IMR-90 (cell line): ENCODE measurements at regions not wholly inside any gene's neighbourhood (a gene's known extent, or its start where the extent isn't known, plus 50 kb on each side); places are given as distances from the start of the nearest gene placed in this dataset.

Source experiments
- ATAC-seq: fragments of 200-7000 bp; cut with Tn5 transposase; 2 replicates; pipeline ENCODE4 v1.9.1; 2020; ENCODE audit warnings: low read depth, mild to moderate bottlenecking, moderate library complexity
- BruUV-seq: library from RNA; stranded (reverse); fragments of 400-500 nt; replicated peaks from 2 replicates; lab custom pipeline; 2021; lab: Mats Ljungman, UMichigan
- CTCF ChIA-PET: fragments of 300-600 bp; formaldehyde crosslinking; extraction: SDS; loops from one replicate; lab custom pipeline; 2021; ENCODE audit warnings: antibody characterized with exemption; lab: Yijun Ruan, JAX
- POLR2A ChIA-PET: fragments of 300-600 bp; sonication (Branson Sonifier 250); formaldehyde crosslinking; loops from one replicate; lab custom pipeline; 2022; ENCODE audit warnings: antibody characterized with exemption; ENCODE audit not compliant: unreplicated experiment; lab: Charles Lee
- DNase-seq: peaks from one replicate; pipeline ENCODE4 v3.0.0; 2013
- H2AFZ ChIP-seq: replicated peaks from 2 replicates; pipeline ENCODE3; 2013; ENCODE audit warnings: low read length, mild to moderate bottlenecking; ENCODE audit not compliant: poor library complexity
- H2AK5ac ChIP-seq: 2 replicates; pipeline ENCODE4 v1.6.1; 2013; ENCODE audit warnings: low read depth, low read length, inconsistent platforms
- H2AK9ac ChIP-seq: replicated peaks from 2 replicates; pipeline ENCODE3; 2013; ENCODE audit warnings: mild to moderate bottlenecking, low read depth, low read length, moderate library complexity; ENCODE audit not compliant: poor library complexity
- H2BK120ac ChIP-seq: 2 replicates; pipeline ENCODE4 v1.6.1; 2013; ENCODE audit warnings: low read depth, low read length, inconsistent platforms
- H2BK15ac ChIP-seq: 3 replicates; pipeline ENCODE4 v1.6.1; 2013; ENCODE audit warnings: low read depth, low read length, inconsistent platforms
- H2BK20ac ChIP-seq: 2 replicates; pipeline ENCODE4 v1.6.1; 2013; ENCODE audit warnings: low read depth, mild to moderate bottlenecking, inconsistent platforms, low read length, moderate library complexity
- H2BK5ac ChIP-seq: 2 replicates; pipeline ENCODE4 v1.6.1; 2013; ENCODE audit warnings: mild to moderate bottlenecking, low read depth, low read length, inconsistent platforms; ENCODE audit not compliant: poor library complexity, severe bottlenecking
- H3K14ac ChIP-seq: replicated peaks from 2 replicates; pipeline ENCODE4 v1.6.1; 2013; ENCODE audit warnings: low read depth, low read length, inconsistent platforms
- H3K18ac ChIP-seq: 2 replicates; pipeline ENCODE4 v1.6.1; 2013; ENCODE audit warnings: low read depth, low read length, control low read depth
- H3K23ac ChIP-seq: 2 replicates; pipeline ENCODE4 v1.6.1; 2013; ENCODE audit warnings: low read depth, low read length, inconsistent platforms
- H3K27ac ChIP-seq: 2 replicates; pipeline ENCODE4 v1.5.1; 2013; ENCODE audit warnings: mild to moderate bottlenecking, control low read depth, low read length; ENCODE audit not compliant: insufficient read depth
- H3K27me3 ChIP-seq: 2 replicates; pipeline ENCODE4 v1.6.1; 2013; ENCODE audit warnings: low read length; ENCODE audit not compliant: control insufficient read depth, insufficient read depth
- H3K36me3 ChIP-seq: 2 replicates; pipeline ENCODE4 v1.6.1; 2013; ENCODE audit warnings: low read length, mixed read lengths; ENCODE audit not compliant: control insufficient read depth, insufficient read depth
- H3K4ac ChIP-seq: 2 replicates; pipeline ENCODE4 v1.6.1; 2013; ENCODE audit warnings: low read depth, low read length, inconsistent platforms
- H3K4me1 ChIP-seq: 2 replicates; pipeline ENCODE4 v1.6.1; 2013; ENCODE audit warnings: low read length, mixed read lengths; ENCODE audit not compliant: control insufficient read depth, insufficient read depth
- H3K4me2 ChIP-seq: 2 replicates; pipeline ENCODE4 v1.6.1; 2013; ENCODE audit warnings: low read depth, mild to moderate bottlenecking, control low read depth, low read length, moderate library complexity
- H3K4me3 ChIP-seq: 2 replicates; pipeline ENCODE4 v1.5.1; 2013; ENCODE audit warnings: low read depth, mild to moderate bottlenecking, control low read depth, low read length, moderate library complexity; ENCODE audit not compliant: insufficient read depth
- H3K56ac ChIP-seq: 2 replicates; pipeline ENCODE4 v1.6.1; 2013; ENCODE audit warnings: low read length, inconsistent platforms; ENCODE audit not compliant: insufficient read depth; ENCODE audit errors: extremely low read depth
- H3K79me1 ChIP-seq, 2 experiments: 2 replicates each; pipeline ENCODE4 v1.6.1; 2013; ENCODE audit warnings: low read length in 2 of 2, inconsistent platforms in 1 of 2, low read depth in 1 of 2
- H3K9ac ChIP-seq: 2 replicates; pipeline ENCODE4 v1.6.1; 2013; ENCODE audit warnings: low read depth, low read length, control low read depth
- H3K9me1 ChIP-seq: 2 replicates; pipeline ENCODE4 v1.6.1; 2013; ENCODE audit warnings: low read length, inconsistent platforms; ENCODE audit not compliant: insufficient read depth
- H3K9me3 ChIP-seq: 2 replicates; pipeline ENCODE4 v1.6.1; 2013; ENCODE audit warnings: low read length; ENCODE audit not compliant: control insufficient read depth, insufficient read depth
- H4K20me1 ChIP-seq: 2 replicates; pipeline ENCODE4 v1.6.1; 2013; ENCODE audit warnings: low read length, inconsistent platforms; ENCODE audit not compliant: insufficient read depth
- H4K5ac ChIP-seq: 2 replicates; pipeline ENCODE4 v1.6.1; 2013; ENCODE audit warnings: mild to moderate bottlenecking, low read depth, low read length, control low read depth
- H4K8ac ChIP-seq, 2 experiments: 2 replicates each; pipeline ENCODE4 v1.6.1; 2013; ENCODE audit warnings: low read depth in 2 of 2, low read length in 2 of 2, control low read depth in 1 of 2, inconsistent platforms in 1 of 2
- H4K91ac ChIP-seq: 2 replicates; pipeline ENCODE4 v1.6.1; 2013; ENCODE audit warnings: low read depth, low read length, inconsistent platforms; ENCODE audit not compliant: insufficient read depth
- CHD1 ChIP-seq: IDR thresholded peaks from 2 replicates; pipeline ENCODE4 v1.6.1; 2012; ENCODE audit warnings: low read depth, low read length, improper control_type of control experiment
- ELK1 ChIP-seq: fragments of 150-350 bp; IDR thresholded peaks from 2 replicates; pipeline ENCODE4 v1.6.1; 2016; ENCODE audit warnings: low read depth, mild to moderate bottlenecking, low read length, moderate library complexity, borderline replicate concordance
- WGBS, 2 experiments: methylation state at CpG; one replicate each; pipeline versions ENCODE4 v1.1.5 to v1.1.7; 2013; ENCODE audit warnings: missing lambda C conversion rate in 2 of 2; ENCODE audit not compliant: insufficient read length in 1 of 2; ENCODE audit errors: extremely low coverage in 2 of 2; 5-methylcytosine and 5-hydroxymethylcytosine counted together
- dilution Hi-C: fragments of 300-500 bp; cut with HindIII; formaldehyde crosslinking; loops from one replicate; pipeline ENCODE4 v1.14.3; 2018; ENCODE audit warnings: low sequenced_read_pairs; ENCODE audit not compliant: unreplicated experiment
- in situ Hi-C: fragments of 300-500 bp; cut with MboI; formaldehyde crosslinking; loops from 3 replicates; pipeline ENCODE4 v1.14.3; 2019; ENCODE audit warnings: low sequenced_read_pairs, inconsistent platforms, mixed read lengths
- intact Hi-C: fragments of 100-400 bp; cut with micrococcal nuclease; formaldehyde crosslinking; loops from 2 replicates; pipeline ENCODE4 v1.10.0; 2022

DNA sequence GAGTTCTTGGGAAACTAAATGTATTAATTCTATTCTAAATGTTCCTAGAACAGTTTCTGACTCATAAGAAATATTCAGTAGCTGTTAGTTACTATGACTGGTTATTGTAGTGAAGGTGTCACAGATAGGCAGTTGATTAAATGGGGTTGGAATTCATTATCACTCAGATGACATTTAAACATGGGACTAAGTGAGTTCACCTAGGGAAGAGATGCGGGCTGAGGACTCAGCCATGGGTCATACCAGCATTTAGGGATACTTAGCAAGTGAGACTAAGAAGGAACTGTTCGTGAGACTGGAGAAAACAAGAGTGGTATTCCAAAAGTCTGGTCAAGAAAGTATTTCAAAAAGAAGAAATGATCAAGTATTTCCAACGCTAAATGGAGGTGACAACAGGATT lies 125.1 kb upstream of the ADGRL4 start:
- Histone ChIP-seq H4K5ac (no peak overlapping the region), H3K27me3 (no peaks in the 10 kb centered on the region), H3K4ac (no peak overlapping the region), H3K27ac (no peak overlapping the region), H2AK5ac (no peak overlapping the region), H3K23ac (no peak overlapping the region), H4K20me1 (no peaks in the 10 kb centered on the region), H2BK5ac (no peak overlapping the region), H3K9me1 (peaks cover 4% of the 10 kb centered on the region; the same call in 1 of the 2 replicates), H3K18ac (no peak overlapping the region), H3K56ac (no peak overlapping the region), H3K79me1 (no peaks in the 10 kb centered on the region), H3K4me2 (no peak overlapping the region), H3K4me1 (no peaks in the 10 kb centered on the region), H2AFZ (no peak overlapping the region), H3K14ac (no peak overlapping the region), H4K8ac (no peak overlapping the region), H2BK20ac (no peak overlapping the region), H3K9me3 (no peaks in the 10 kb centered on the region), H4K91ac (no peak overlapping the region), H3K36me3 (no peaks in the 10 kb centered on the region), H2AK9ac (no peak overlapping the region), H3K4me3 (no peak overlapping the region), H2BK15ac (no peak overlapping the region), H3K9ac (no peak overlapping the region), H2BK120ac (no peak overlapping the region)
- DNase-seq, result no peak
- intact Hi-C loops (no loop called here), in situ Hi-C loops (no loop called here), dilution Hi-C loops (no loop called here)
- BruUV-seq, result no TSS peak
- POLR2A ChIA-PET, result no interaction called here
- ATAC-seq, result no peak
- no peak for TF ChIP-seq ELK1
- no peak for TF ChIP-seq CHD1
- 67% methylated on average over 1 of the region's 3 CpGs; no CpG with 5 or more reads in 1 of the 2 experiments for WGBS, 2 experiments
- CTCF ChIA-PET, result no interaction called here
